Stimulated activated CD4-positive, alpha-beta T cell treated with anti-CD3 and anti-CD28 coated beads, Interleukin-12 subunit alpha, Interleukin-12 subunit beta, amount 100 ng/mL, for 24 hours (primary cell): ENCODE measurements at regions not wholly inside any gene's neighbourhood (a gene's known extent, or its start where the extent isn't known, plus 50 kb on each side); places are given as distances from the start of the nearest gene placed in this dataset.

Experiments
- DNase-seq, 2 experiments: peaks; one replicate each; pipeline ENCODE4 v3.0.0-alpha.2; 2020; ENCODE audit warnings: low read depth in 2 of 2

GRCh38 chr16:61323456-61323855, 712.8 kb downstream of the CDH8 start:
- no peak for DNase-seq

GRCh38 chr16:61320791-61321190, 715.4 kb downstream of the CDH8 start:
- no peak for DNase-seq

GRCh38 chr16:61313931-61314330, 722.3 kb downstream of the CDH8 start:
- no peak for DNase-seq

GRCh38 chr16:61309386-61309785, 726.9 kb downstream of the CDH8 start:
- no peak for DNase-seq

- no peak for DNase-seq
Measured at GRCh38 chr16:61306204-61306603, 730.0 kb downstream of the CDH8 start.

GRCh38 chr16:61296814-61297213, 739.4 kb downstream of the CDH8 start:
- DNase-seq: no peak

- DNase-seq: no peak
Measured at GRCh38 chr16:61296305-61296704, 739.9 kb downstream of the CDH8 start.

- DNase-seq: no peak
Measured at GRCh38 chr16:61295311-61295710, 740.9 kb downstream of the CDH8 start.

- no peak for DNase-seq
Measured at GRCh38 chr16:61289141-61289540, 747.1 kb downstream of the CDH8 start.

- DNase-seq: no peak
Measured at GRCh38 chr16:61277849-61278248, 758.4 kb downstream of the CDH8 start.

GRCh38 chr16:61274211-61274610, 762.0 kb downstream of the CDH8 start:
- DNase-seq: no peak

GRCh38 chr16:61270726-61271125, 765.5 kb downstream of the CDH8 start:
- no peak for DNase-seq

GRCh38 chr16:61263400-61263799, 772.8 kb downstream of the CDH8 start:
- DNase-seq: no peak

- DNase-seq: no peak
Measured at GRCh38 chr16:61261315-61261714, 774.9 kb downstream of the CDH8 start.

GRCh38 chr16:61246592-61246991, 789.6 kb downstream of the CDH8 start:
- no peak for DNase-seq

- DNase-seq: no peak
Measured at GRCh38 chr16:61243954-61244353, 792.3 kb downstream of the CDH8 start.

- no peak for DNase-seq
Measured at GRCh38 chr16:61237884-61238485, 798.3 kb downstream of the CDH8 start.

GRCh38 chr16:61233713-61234112, 802.5 kb downstream of the CDH8 start:
- DNase-seq: no peak

GRCh38 chr16:61228371-61228770, 807.9 kb downstream of the CDH8 start:
- DNase-seq: no peak

- DNase-seq: no peak
Measured at GRCh38 chr16:61215605-61216004, 820.6 kb downstream of the CDH8 start.

GRCh38 chr16:61214780-61215179, 821.5 kb downstream of the CDH8 start:
- no peak for DNase-seq

- no peak for DNase-seq
Measured at GRCh38 chr16:61210076-61210475, 826.2 kb downstream of the CDH8 start.

- no peak for DNase-seq
Measured at GRCh38 chr16:61195006-61195405, 841.2 kb downstream of the CDH8 start.

GRCh38 chr16:61194573-61194972, 841.7 kb downstream of the CDH8 start:
- DNase-seq: no peak
